HEK293 (cell line): ENCODE measurements at regions not wholly inside any gene's neighbourhood (a gene's known extent, or its start where the extent isn't known, plus 50 kb on each side); places are given as distances from the start of the nearest gene placed in this dataset.

Experiments used
- CTCF ChIA-PET: fragments of 350-600 bp; formaldehyde crosslinking; extraction: SDS; loops from one replicate; lab custom pipeline; 2021; ENCODE audit warnings: antibody characterized with exemption; lab: Yijun Ruan, JAX
- POLR2A ChIA-PET: fragments of 300-600 bp; formaldehyde crosslinking; extraction: SDS; loops from one replicate; lab custom pipeline; 2020; ENCODE audit warnings: antibody characterized with exemption, inconsistent platforms; lab: Yijun Ruan, JAX
- H3K27ac ChIP-seq: fragments of 200-500 bp; sonication (Bioruptor generic); 2 replicates; pipeline ENCODE4 v1.5.1; 2014; ENCODE audit warnings: low read depth, low read length, control low read depth, inconsistent platforms; ENCODE audit errors: extremely low read depth
- H3K36me3 ChIP-seq, 2 experiments: fragments of 200-500 bp in 1 of 2; sonication (Bioruptor generic) in 1 of 2; 1 replicate in 1 of 2; 2 replicates in 1 of 2; pipeline ENCODE4 v1.5.1; 2014 to 2017; ENCODE audit warnings: inconsistent platforms in 2 of 2, low read length in 2 of 2; ENCODE audit not compliant: control insufficient read depth in 2 of 2, insufficient read depth in 1 of 2
- H3K4me1 ChIP-seq: fragments of 200-500 bp; sonication (Bioruptor generic); 2 replicates; pipeline ENCODE4 v1.5.1; 2014; ENCODE audit warnings: mild to moderate bottlenecking, low read length, inconsistent platforms; ENCODE audit not compliant: control insufficient read depth, insufficient read depth
- H3K4me3 ChIP-seq: 2 replicates; pipeline ENCODE4 v1.5.1; 2011; ENCODE audit warnings: low read depth, mild to moderate bottlenecking, control low read depth, low read length, moderate library complexity
- H3K9me3 ChIP-seq: fragments of 200-500 bp; sonication (Bioruptor generic); 2 replicates; pipeline ENCODE4 v1.5.1; 2014; ENCODE audit warnings: low read depth, low read length, inconsistent platforms; ENCODE audit not compliant: control insufficient read depth, insufficient read depth
- CTCF ChIP-seq: fragments of 450-650 bp; formaldehyde crosslinking; IDR thresholded peaks from 2 replicates; pipeline ENCODE4 v1.5.1; 2016; ENCODE audit warnings: missing biosample characterization, missing genetic modification characterization
- EGR2 ChIP-seq: fragments of 450-650 bp; formaldehyde crosslinking; IDR thresholded peaks from 2 replicates; pipeline ENCODE4 v1.5.1; 2016; ENCODE audit warnings: low read depth, missing biosample characterization, missing genetic modification characterization
- GLIS2 ChIP-seq: fragments of 450-650 bp; formaldehyde crosslinking; IDR thresholded peaks from 2 replicates; pipeline ENCODE4 v1.5.1; 2016; ENCODE audit warnings: missing biosample characterization, missing genetic modification characterization
- MYNN ChIP-seq: fragments of 450-650 bp; formaldehyde crosslinking; IDR thresholded peaks from 2 replicates; pipeline ENCODE4 v1.5.1; 2016; ENCODE audit warnings: missing biosample characterization, missing genetic modification characterization, borderline replicate concordance
- TCF7L2 ChIP-seq: IDR thresholded peaks from 2 replicates; pipeline ENCODE4 v1.6.1; 2011; ENCODE audit warnings: low read depth, mild to moderate bottlenecking, inconsistent platforms, low read length, moderate library complexity, borderline replicate concordance
- ZBTB49 ChIP-seq: fragments of 450-650 bp; formaldehyde crosslinking; IDR thresholded peaks from 2 replicates; pipeline ENCODE4 v1.5.1; 2016; ENCODE audit warnings: missing biosample characterization, missing genetic modification characterization, low read depth
- ZFP69B ChIP-seq: fragments of 450-650 bp; formaldehyde crosslinking; IDR thresholded peaks from 2 replicates; pipeline ENCODE4 v1.5.1; 2016; ENCODE audit warnings: missing biosample characterization, missing genetic modification characterization
- ZIC2 ChIP-seq: fragments of 450-650 bp; formaldehyde crosslinking; IDR thresholded peaks from 2 replicates; pipeline ENCODE4 v1.5.1; 2016; ENCODE audit warnings: missing biosample characterization, missing genetic modification characterization
- ZNF10 ChIP-seq: fragments of 450-650 bp; formaldehyde crosslinking; IDR thresholded peaks from 2 replicates; pipeline ENCODE4 v1.5.1; 2017; ENCODE audit warnings: missing biosample characterization, missing genetic modification characterization
- ZNF112 ChIP-seq: fragments of 450-650 bp; formaldehyde crosslinking; IDR thresholded peaks from 2 replicates; pipeline ENCODE4 v1.5.0; 2017; ENCODE audit warnings: missing biosample characterization, missing genetic modification characterization
- ZNF121 ChIP-seq: fragments of 450-650 bp; formaldehyde crosslinking; IDR thresholded peaks from 2 replicates; pipeline ENCODE4 v1.5.1; 2016; ENCODE audit warnings: missing biosample characterization, missing genetic modification characterization
- ZNF174 ChIP-seq: fragments of 450-650 bp; formaldehyde crosslinking; IDR thresholded peaks from 2 replicates; pipeline ENCODE4 v1.5.0; 2017; ENCODE audit warnings: missing biosample characterization, mild to moderate bottlenecking, missing genetic modification characterization
- ZNF274 ChIP-seq, 2 experiments: fragments of 200-500 bp in 1 of 2; fragments of 450-650 bp in 1 of 2; sonication (Bioruptor generic) in 1 of 2; formaldehyde crosslinking in 1 of 2; IDR thresholded peaks; 2 replicates each; pipeline versions ENCODE4 v1.5.1 to v1.6.1; 2014 to 2016; ENCODE audit warnings: borderline replicate concordance in 1 of 2, inconsistent platforms in 1 of 2, low read length in 1 of 2, missing biosample characterization in 1 of 2, missing genetic modification characterization in 1 of 2
- ZNF302 ChIP-seq: fragments of 450-650 bp; formaldehyde crosslinking; IDR thresholded peaks from 2 replicates; pipeline ENCODE4 v1.5.1; 2016; ENCODE audit warnings: missing biosample characterization, missing genetic modification characterization, low read depth
- ZNF311 ChIP-seq: fragments of 450-650 bp; formaldehyde crosslinking; IDR thresholded peaks from 2 replicates; pipeline ENCODE4 v1.5.1; 2017; ENCODE audit warnings: missing biosample characterization, missing genetic modification characterization, borderline replicate concordance
- ZNF335 ChIP-seq: fragments of 450-650 bp; formaldehyde crosslinking; conservative IDR thresholded peaks from 2 replicates; pipeline ENCODE4 v1.5.1; 2016; ENCODE audit warnings: missing biosample characterization, missing genetic modification characterization
- ZNF362 ChIP-seq: fragments of 450-650 bp; formaldehyde crosslinking; IDR thresholded peaks from 2 replicates; pipeline ENCODE4 v1.5.1; 2016; ENCODE audit warnings: missing biosample characterization, missing genetic modification characterization
- ZNF48 ChIP-seq: fragments of 450-650 bp; formaldehyde crosslinking; IDR thresholded peaks from 2 replicates; pipeline ENCODE4 v1.5.1; 2016; ENCODE audit warnings: missing biosample characterization, missing genetic modification characterization
- ZNF521 ChIP-seq: fragments of 450-650 bp; formaldehyde crosslinking; IDR thresholded peaks from 2 replicates; pipeline ENCODE4 v1.5.1; 2017; ENCODE audit warnings: missing biosample characterization, mild to moderate bottlenecking, missing genetic modification characterization
- ZNF843 ChIP-seq: fragments of 450-650 bp; formaldehyde crosslinking; IDR thresholded peaks from 2 replicates; pipeline ENCODE4 v1.5.1; 2016; ENCODE audit warnings: missing biosample characterization, missing genetic modification characterization
- ZSCAN23 ChIP-seq: fragments of 450-650 bp; formaldehyde crosslinking; IDR thresholded peaks from 2 replicates; pipeline ENCODE4 v1.5.1; 2016; ENCODE audit warnings: missing biosample characterization, missing genetic modification characterization

- no peak for TF ChIP-seq CTCF (tag by site-specific recombination)
Measured at GRCh38 chr3:186469525-186469924, 74.7 kb downstream of the CRYGS start (continued).

- no peaks in the 10 kb centered on the region for H3K36me3 ChIP-seq
- TF ChIP-seq ZNF311 (tag by site-specific recombination) (no peak), ZNF335 (tag by site-specific recombination) (no peak), TCF7L2 (no peak), ZBTB49 (tag by site-specific recombination) (no peak), ZNF362 (no peak), ZNF843 (tag by site-specific recombination) (no peak), MYNN (tag by site-specific recombination) (no peak), ZIC2 (no peak), ZSCAN23 (tag by site-specific recombination) (no peak), ZFP69B (tag by site-specific recombination) (no peak), ZNF48 (tag by site-specific recombination) (no peak), ZNF121 (no peak), ZNF302 (tag by site-specific recombination) (no peak), EGR2 (tag by site-specific recombination) (no peak), ZNF10 (tag by site-specific recombination) (no peak), ZNF274 (IDR thresholded peaks at IDR 0.05; ENCODE audit: low read length) (no peak), ZNF274 (tag by site-specific recombination; IDR thresholded peaks at IDR 0.05; ENCODE audit: borderline replicate concordance) (no peak), ZNF174 (tag by site-specific recombination) (no peak), GLIS2 (no peak), ZNF521 (tag by site-specific recombination) (no peak), ZNF112 (tag by site-specific recombination) (no peak)
- POLR2A ChIA-PET: no interaction called here
- H3K9me3 ChIP-seq: no peaks in the 10 kb centered on the region
- no peaks in the 10 kb centered on the region for H3K4me1 ChIP-seq
- CTCF ChIA-PET: no interaction called here
- H3K27ac ChIP-seq: no peak overlapping the region
- no peak overlapping the region for H3K4me3 ChIP-seq
Measured at GRCh38 chr3:186467969-186468368, 76.2 kb downstream of the CRYGS start.
